Left forelimb (tissue), 1 donor: ENCODE measurements at regions not wholly inside any gene's neighbourhood (a gene's known extent, or its start where the extent isn't known, plus 50 kb on each side); places are given as distances from the start of the nearest gene placed in this dataset.
A peak's percentile ranks its signal among the peaks of the same experiment; 100 is the strongest.

ENCODE experiments used
- DNase-seq: peaks from one replicate; pipeline ENCODE4 v3.0.0-alpha.2; 2018; ENCODE audit warnings: low spot score

- DNase-seq = no peak
Measured at GRCh38 chr2:226680719-226681118, 118.9 kb downstream of the IRS1 start.

GRCh38 chr2:226679389-226680065 lies 120.1 kb downstream of the IRS1 start:
- no peak for DNase-seq

GRCh38 chr2:226678422-226678821 lies 121.2 kb downstream of the IRS1 start:
- DNase-seq = no peak

GRCh38 chr2:226677080-226677479 lies 122.5 kb downstream of the IRS1 start:
- no peak for DNase-seq

- DNase-seq = no peak
Measured at GRCh38 chr2:226676618-226677017, 123.0 kb downstream of the IRS1 start.

- DNase-seq = no peak
Measured at GRCh38 chr2:226674123-226674522, 125.5 kb downstream of the IRS1 start.

GRCh38 chr2:226673314-226673723 lies 126.3 kb downstream of the IRS1 start:
- no peak for DNase-seq

- DNase-seq = no peak
Measured at GRCh38 chr2:226671141-226671676, 128.4 kb downstream of the IRS1 start.

- no peak for DNase-seq
Measured at GRCh38 chr2:226669905-226670304, 129.7 kb downstream of the IRS1 start.

GRCh38 chr2:226669249-226669648 lies 130.4 kb downstream of the IRS1 start:
- DNase-seq = no peak

GRCh38 chr2:226667736-226668135 lies 131.9 kb downstream of the IRS1 start:
- no peak for DNase-seq

GRCh38 chr2:226665306-226665831 lies 134.3 kb downstream of the IRS1 start:
- DNase-seq = no peak

- no peak for DNase-seq
Measured at GRCh38 chr2:226664661-226665060, 135.0 kb downstream of the IRS1 start.

GRCh38 chr2:226664140-226664539 lies 135.5 kb downstream of the IRS1 start:
- no peak for DNase-seq

- DNase-seq = no peak
Measured at GRCh38 chr2:226661789-226662545, 137.7 kb downstream of the IRS1 start.

GRCh38 chr2:226660526-226660925 lies 139.1 kb downstream of the IRS1 start:
- peak; percentile 68 for DNase-seq

- DNase-seq = no peak
Measured at GRCh38 chr2:226660124-226660523, 139.5 kb downstream of the IRS1 start.

GRCh38 chr2:226659410-226659809 lies 140.2 kb downstream of the IRS1 start:
- DNase-seq = no peak

GRCh38 chr2:226658555-226658954 lies 141.1 kb downstream of the IRS1 start:
- DNase-seq = no peak

GRCh38 chr2:226657340-226658053 lies 142.1 kb downstream of the IRS1 start:
- no peak for DNase-seq

- DNase-seq = no peak
Measured at GRCh38 chr2:226656367-226656766, 143.3 kb downstream of the IRS1 start.

GRCh38 chr2:226655871-226656270 lies 143.7 kb downstream of the IRS1 start:
- DNase-seq = no peak
